ENCODE measurements at regions not wholly inside any gene's neighbourhood (a gene's known extent, or its start where the extent isn't known, plus 50 kb on each side); places are given as distances from the start of the nearest gene placed in this dataset.

DNA sequence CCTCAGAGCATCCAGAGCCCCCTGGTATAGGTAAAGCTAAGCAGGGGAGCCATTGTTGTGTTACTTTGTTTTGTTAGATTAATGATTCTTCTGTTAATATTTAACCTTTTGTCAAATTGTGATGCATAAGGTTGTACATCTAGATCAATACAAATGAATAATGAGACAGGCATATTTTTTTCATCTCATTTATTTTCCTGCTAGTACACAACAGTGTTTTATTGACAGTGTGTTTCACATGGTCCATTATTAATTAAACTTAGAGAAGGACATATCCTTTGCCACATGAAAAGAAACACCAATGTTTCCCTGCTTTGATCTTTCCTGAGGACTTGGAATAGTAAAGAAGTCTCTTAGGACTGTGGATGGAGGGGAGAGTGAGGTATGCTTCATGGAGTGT is 543.6 kb upstream of the CFAP20DC start:
- H3K79me2 ChIP-seq, result no peaks in the 10 kb centered on the region
- H4K20me1 ChIP-seq (ENCODE audit: insufficient read depth, poor library complexity, severe bottlenecking), result no peaks in the 10 kb centered on the region
- no peaks in the 10 kb centered on the region for H3K9me3 ChIP-seq (ENCODE audit: low read depth)
- TF ChIP-seq EZH2 (IDR thresholded peaks at IDR 0.05; ENCODE audit: borderline replicate concordance) (no peak), EZH2phosphoT487 (IDR thresholded peaks at IDR 0.05; ENCODE audit: low read depth, severe bottlenecking, unreplicated experiment) (no peak)
- TF ChIP-seq, protein P1, sequence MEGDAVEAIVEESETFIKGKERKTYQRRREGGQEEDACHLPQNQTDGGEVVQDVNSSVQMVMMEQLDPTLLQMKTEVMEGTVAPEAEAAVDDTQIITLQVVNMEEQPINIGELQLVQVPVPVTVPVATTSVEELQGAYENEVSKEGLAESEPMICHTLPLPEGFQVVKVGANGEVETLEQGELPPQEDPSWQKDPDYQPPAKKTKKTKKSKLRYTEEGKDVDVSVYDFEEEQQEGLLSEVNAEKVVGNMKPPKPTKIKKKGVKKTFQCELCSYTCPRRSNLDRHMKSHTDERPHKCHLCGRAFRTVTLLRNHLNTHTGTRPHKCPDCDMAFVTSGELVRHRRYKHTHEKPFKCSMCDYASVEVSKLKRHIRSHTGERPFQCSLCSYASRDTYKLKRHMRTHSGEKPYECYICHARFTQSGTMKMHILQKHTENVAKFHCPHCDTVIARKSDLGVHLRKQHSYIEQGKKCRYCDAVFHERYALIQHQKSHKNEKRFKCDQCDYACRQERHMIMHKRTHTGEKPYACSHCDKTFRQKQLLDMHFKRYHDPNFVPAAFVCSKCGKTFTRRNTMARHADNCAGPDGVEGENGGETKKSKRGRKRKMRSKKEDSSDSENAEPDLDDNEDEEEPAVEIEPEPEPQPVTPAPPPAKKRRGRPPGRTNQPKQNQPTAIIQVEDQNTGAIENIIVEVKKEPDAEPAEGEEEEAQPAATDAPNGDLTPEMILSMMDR (IDR thresholded peaks at IDR 0.05; ENCODE audit: poor library complexity), result no peak
- H3K27me3 ChIP-seq, result no peaks in the 10 kb centered on the region
- no peak overlapping the region for H3K4me2 ChIP-seq
- no peaks in the 10 kb centered on the region for H3K4me1 ChIP-seq (ENCODE audit: insufficient read depth)
- H3K4me3 ChIP-seq, result no peak overlapping the region
- no peak overlapping the region for H3K27ac ChIP-seq
- DNase-seq (ENCODE audit: low spot score), result no peak
- no peaks in the 10 kb centered on the region for H3K36me3 ChIP-seq (replicated peaks; ENCODE audit: insufficient read depth, low read depth)
- no peak overlapping the region for H2AFZ ChIP-seq
- no peaks in the 10 kb centered on the region for H3K9me2 ChIP-seq (replicated peaks; ENCODE audit: insufficient read depth)

DNA sequence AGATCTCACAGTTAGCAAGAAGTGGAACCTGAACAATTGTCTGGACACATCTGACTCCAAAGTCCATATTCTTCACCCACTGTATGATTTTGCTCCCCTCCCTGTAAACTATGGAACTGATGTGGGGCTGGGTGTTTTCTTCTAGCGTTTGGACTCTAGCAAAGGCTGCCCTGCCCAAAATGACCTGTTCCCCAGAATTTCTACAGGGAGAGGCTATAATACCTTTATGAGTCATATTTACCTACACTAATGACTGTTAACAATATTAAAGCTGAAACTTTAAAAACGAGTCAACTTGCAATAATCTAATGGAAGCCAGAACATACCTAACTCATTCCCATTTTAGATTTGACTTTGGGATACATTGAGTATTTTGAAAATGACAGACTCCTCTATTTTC is 531.2 kb upstream of the CFAP20DC start:
- Histone ChIP-seq H4K20me1 (ENCODE audit: insufficient read depth, poor library complexity, severe bottlenecking) (no peaks in the 10 kb centered on the region), H3K36me3 (replicated peaks; ENCODE audit: insufficient read depth, low read depth) (no peaks in the 10 kb centered on the region), H3K9me3 (ENCODE audit: low read depth) (no peaks in the 10 kb centered on the region), H2AFZ (no peak overlapping the region), H3K4me1 (ENCODE audit: insufficient read depth) (no peaks in the 10 kb centered on the region), H3K27me3 (no peaks in the 10 kb centered on the region), H3K27ac (no peak overlapping the region), H3K4me3 (no peak overlapping the region), H3K79me2 (no peaks in the 10 kb centered on the region), H3K4me2 (no peak overlapping the region), H3K9me2 (replicated peaks; ENCODE audit: insufficient read depth) (no peaks in the 10 kb centered on the region)
- DNase-seq (ENCODE audit: low spot score), result peak; percentile 11
- 63% methylated on average over 2 of the region's 2 CpGs for WGBS (ENCODE audit: low lambda C conversion rate, missing lambda C conversion rate)
- TF ChIP-seq EZH2 (IDR thresholded peaks at IDR 0.05; ENCODE audit: borderline replicate concordance) (no peak), EZH2phosphoT487 (IDR thresholded peaks at IDR 0.05; ENCODE audit: low read depth, severe bottlenecking, unreplicated experiment) (no peak)
- TF ChIP-seq, protein P1 (IDR thresholded peaks at IDR 0.05; ENCODE audit: poor library complexity), result no peak

DNA sequence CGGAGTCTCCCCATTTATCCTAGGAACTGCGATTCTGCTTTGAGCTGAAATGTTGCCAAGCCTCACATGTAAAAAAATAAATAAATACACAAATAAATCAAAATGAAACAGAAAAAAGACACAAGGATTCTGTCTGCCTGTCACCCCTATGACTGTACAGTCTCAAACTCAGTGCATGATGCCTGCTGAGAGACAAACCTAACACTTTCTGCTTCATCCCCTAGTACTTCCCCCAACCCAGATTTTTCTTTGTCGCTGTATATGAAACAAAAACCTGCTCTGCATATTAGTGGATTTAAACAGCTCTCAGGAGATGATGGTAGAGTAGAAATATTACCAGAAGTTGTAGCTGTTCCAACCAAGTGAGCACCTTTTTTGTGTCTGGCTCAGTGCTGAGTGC is 530.7 kb upstream of the CFAP20DC start:
- H3K9me3 ChIP-seq (ENCODE audit: low read depth), result no peaks in the 10 kb centered on the region
- 92% methylated on average over 3 of the region's 3 CpGs for WGBS (ENCODE audit: low lambda C conversion rate, missing lambda C conversion rate)
- H3K9me2 ChIP-seq (replicated peaks; ENCODE audit: insufficient read depth), result no peaks in the 10 kb centered on the region
- H3K4me3 ChIP-seq, result no peak overlapping the region
- no peaks in the 10 kb centered on the region for H3K79me2 ChIP-seq
- no peak overlapping the region for H3K4me2 ChIP-seq
- no peak overlapping the region for H3K27ac ChIP-seq
- TF ChIP-seq, protein P1 (IDR thresholded peaks at IDR 0.05; ENCODE audit: poor library complexity), result no peak
- TF ChIP-seq EZH2 (IDR thresholded peaks at IDR 0.05; ENCODE audit: borderline replicate concordance), result no peak
- H3K36me3 ChIP-seq (replicated peaks; ENCODE audit: insufficient read depth, low read depth), result no peaks in the 10 kb centered on the region
- H4K20me1 ChIP-seq (ENCODE audit: insufficient read depth, poor library complexity, severe bottlenecking), result no peaks in the 10 kb centered on the region
- no peak overlapping the region for H2AFZ ChIP-seq
- no peaks in the 10 kb centered on the region for H3K4me1 ChIP-seq (ENCODE audit: insufficient read depth)
- DNase-seq (ENCODE audit: low spot score), result no peak
- H3K27me3 ChIP-seq, result no peaks in the 10 kb centered on the region

DNA sequence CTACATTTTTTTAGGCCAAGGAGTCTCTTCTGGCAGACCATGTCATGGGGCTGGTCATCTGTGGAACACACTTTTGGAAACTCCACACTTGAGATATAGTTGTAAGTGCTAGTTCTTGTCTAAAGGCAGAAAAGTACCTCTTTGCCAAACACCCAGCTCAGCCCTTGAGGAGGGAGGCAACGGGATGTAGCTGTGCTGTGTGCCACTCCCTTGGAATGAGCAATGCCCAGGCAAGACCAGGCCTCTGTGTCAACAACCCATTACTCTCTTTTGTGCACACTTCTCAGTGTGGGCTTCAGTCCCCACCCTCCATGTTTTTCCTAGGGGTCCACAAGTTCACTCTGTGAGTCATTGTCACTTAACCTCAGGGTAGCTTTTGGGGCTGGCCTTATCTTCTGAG is 528.3 kb upstream of the CFAP20DC start:
- TF ChIP-seq, protein P1 (IDR thresholded peaks at IDR 0.05; ENCODE audit: poor library complexity), result no peak
- TF ChIP-seq EZH2 (IDR thresholded peaks at IDR 0.05; ENCODE audit: borderline replicate concordance) (no peak), EZH2phosphoT487 (IDR thresholded peaks at IDR 0.05; ENCODE audit: low read depth, severe bottlenecking, unreplicated experiment) (no peak)
- Histone ChIP-seq H3K4me1 (ENCODE audit: insufficient read depth) (no peaks in the 10 kb centered on the region), H2AFZ (no peak overlapping the region), H3K9me2 (replicated peaks; ENCODE audit: insufficient read depth) (no peaks in the 10 kb centered on the region), H3K4me2 (no peak overlapping the region), H4K20me1 (ENCODE audit: insufficient read depth, poor library complexity, severe bottlenecking) (no peaks in the 10 kb centered on the region), H3K27me3 (no peaks in the 10 kb centered on the region), H3K4me3 (no peak overlapping the region), H3K9me3 (ENCODE audit: low read depth) (no peaks in the 10 kb centered on the region), H3K79me2 (no peaks in the 10 kb centered on the region), H3K36me3 (replicated peaks; ENCODE audit: insufficient read depth, low read depth) (no peaks in the 10 kb centered on the region), H3K27ac (no peak overlapping the region)
- WGBS (ENCODE audit: low lambda C conversion rate, missing lambda C conversion rate), result 81% methylated on average over 1 of the region's 1 CpG
- no peak for DNase-seq (ENCODE audit: low spot score)

Data from hepatocyte (in vitro differentiated cells).